Endothelial cell of umbilical vein (primary cell): ENCODE measurements at regions not wholly inside any gene's neighbourhood (a gene's known extent, or its start where the extent isn't known, plus 50 kb on each side); places are given as distances from the start of the nearest gene placed in this dataset.
"Not testable (repeated sequence)": the region's sequence is repeated elsewhere in the genome, so short reads cannot be mapped to it uniquely, and the experiment has no call there.

ENCODE experiments used
- EZH2 ChIP-seq: IDR thresholded peaks from 2 replicates; pipeline ENCODE4 v1.6.1; 2012; ENCODE audit warnings: borderline replicate concordance, low read depth, mild to moderate bottlenecking, moderate library complexity, low read length, inconsistent platforms; ENCODE audit not compliant: severe bottlenecking
- FOS ChIP-seq: IDR thresholded peaks from 2 replicates; pipeline ENCODE4 v1.6.1; 2011; ENCODE audit warnings: mild to moderate bottlenecking, low read length, moderate library complexity, borderline replicate concordance; ENCODE audit not compliant: insufficient read depth
- MYC ChIP-seq: IDR thresholded peaks from one replicate; pipeline ENCODE4 v1.6.1; 2011; ENCODE audit warnings: mild to moderate bottlenecking, low read depth, low read length
- POLR2A ChIP-seq: IDR thresholded peaks from 2 replicates; pipeline ENCODE4 v1.6.1; 2012; ENCODE audit warnings: low read depth, mild to moderate bottlenecking, control low read depth, low read length
- POLR2AphosphoS5 ChIP-seq: IDR thresholded peaks from 2 replicates; pipeline ENCODE4 v1.6.1; 2012; ENCODE audit warnings: low read depth, mild to moderate bottlenecking, control low read depth, low read length, moderate library complexity; ENCODE audit not compliant: insufficient read depth
- TF ChIP-seq, protein P1 (sequence below), 2 donors: IDR thresholded peaks; 1 replicate in 1 of 2; 2 replicates in 1 of 2; pipeline ENCODE4 v1.5.1; 2011; ENCODE audit warnings: low read length in 2 of 2, mild to moderate bottlenecking in 2 of 2, moderate library complexity in 2 of 2, control low read depth in 1 of 2, inconsistent platforms in 1 of 2, low read depth in 1 of 2; ENCODE audit not compliant: insufficient read depth in 1 of 2; ENCODE audit errors: extremely low read depth in 1 of 2
- TF ChIP-seq, protein P2 (sequence below): IDR thresholded peaks from 2 replicates; pipeline ENCODE4 v1.6.1; 2011; ENCODE audit not compliant: insufficient read depth, insufficient read length

DNA sequence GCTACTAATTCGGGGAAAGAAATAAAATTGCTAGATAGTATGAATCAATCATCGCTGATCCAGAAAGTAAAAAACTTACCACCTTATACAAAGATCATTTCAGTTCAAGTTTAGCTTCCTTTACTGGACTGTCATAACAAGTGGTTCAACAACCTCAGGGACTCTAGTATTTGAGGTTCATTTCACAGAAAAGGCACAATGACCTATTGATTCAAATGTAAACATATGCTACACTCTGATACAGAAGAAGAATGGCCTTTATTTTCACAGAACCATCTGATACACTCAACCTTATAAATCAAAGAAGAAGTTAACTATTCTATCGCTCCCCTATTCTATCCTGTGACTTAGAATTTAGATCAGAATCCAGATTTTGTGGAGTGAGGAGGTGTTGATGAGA, 140.8 kb upstream of the EFCAB3 start:
- not testable (repeated sequence) for TF ChIP-seq EZH2, POLR2AphosphoS5, FOS, POLR2A, MYC
- TF ChIP-seq, protein P1, sequence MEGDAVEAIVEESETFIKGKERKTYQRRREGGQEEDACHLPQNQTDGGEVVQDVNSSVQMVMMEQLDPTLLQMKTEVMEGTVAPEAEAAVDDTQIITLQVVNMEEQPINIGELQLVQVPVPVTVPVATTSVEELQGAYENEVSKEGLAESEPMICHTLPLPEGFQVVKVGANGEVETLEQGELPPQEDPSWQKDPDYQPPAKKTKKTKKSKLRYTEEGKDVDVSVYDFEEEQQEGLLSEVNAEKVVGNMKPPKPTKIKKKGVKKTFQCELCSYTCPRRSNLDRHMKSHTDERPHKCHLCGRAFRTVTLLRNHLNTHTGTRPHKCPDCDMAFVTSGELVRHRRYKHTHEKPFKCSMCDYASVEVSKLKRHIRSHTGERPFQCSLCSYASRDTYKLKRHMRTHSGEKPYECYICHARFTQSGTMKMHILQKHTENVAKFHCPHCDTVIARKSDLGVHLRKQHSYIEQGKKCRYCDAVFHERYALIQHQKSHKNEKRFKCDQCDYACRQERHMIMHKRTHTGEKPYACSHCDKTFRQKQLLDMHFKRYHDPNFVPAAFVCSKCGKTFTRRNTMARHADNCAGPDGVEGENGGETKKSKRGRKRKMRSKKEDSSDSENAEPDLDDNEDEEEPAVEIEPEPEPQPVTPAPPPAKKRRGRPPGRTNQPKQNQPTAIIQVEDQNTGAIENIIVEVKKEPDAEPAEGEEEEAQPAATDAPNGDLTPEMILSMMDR (IDR thresholded peaks at IDR 0.05; ENCODE audit: extremely low read depth in 1 of 2, insufficient read depth in 1 of 2, low read depth in 1 of 2, low read length in 2 of 2) = not testable (repeated sequence)
- TF ChIP-seq, protein P2, sequence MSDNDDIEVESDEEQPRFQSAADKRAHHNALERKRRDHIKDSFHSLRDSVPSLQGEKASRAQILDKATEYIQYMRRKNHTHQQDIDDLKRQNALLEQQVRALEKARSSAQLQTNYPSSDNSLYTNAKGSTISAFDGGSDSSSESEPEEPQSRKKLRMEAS = not testable (repeated sequence)
